GM19467 (cell line): ENCODE measurements at regions not wholly inside any gene's neighbourhood (a gene's known extent, or its start where the extent isn't known, plus 50 kb on each side); places are given as distances from the start of the nearest gene placed in this dataset.

Experiments
- ATAC-seq: cut with Tn5 transposase; IDR thresholded peaks from one replicate; pipeline ENCODE4 v1.9.1; 2021; ENCODE audit warnings: mild to moderate bottlenecking, moderate library complexity; ENCODE audit not compliant: unreplicated experiment

DNA sequence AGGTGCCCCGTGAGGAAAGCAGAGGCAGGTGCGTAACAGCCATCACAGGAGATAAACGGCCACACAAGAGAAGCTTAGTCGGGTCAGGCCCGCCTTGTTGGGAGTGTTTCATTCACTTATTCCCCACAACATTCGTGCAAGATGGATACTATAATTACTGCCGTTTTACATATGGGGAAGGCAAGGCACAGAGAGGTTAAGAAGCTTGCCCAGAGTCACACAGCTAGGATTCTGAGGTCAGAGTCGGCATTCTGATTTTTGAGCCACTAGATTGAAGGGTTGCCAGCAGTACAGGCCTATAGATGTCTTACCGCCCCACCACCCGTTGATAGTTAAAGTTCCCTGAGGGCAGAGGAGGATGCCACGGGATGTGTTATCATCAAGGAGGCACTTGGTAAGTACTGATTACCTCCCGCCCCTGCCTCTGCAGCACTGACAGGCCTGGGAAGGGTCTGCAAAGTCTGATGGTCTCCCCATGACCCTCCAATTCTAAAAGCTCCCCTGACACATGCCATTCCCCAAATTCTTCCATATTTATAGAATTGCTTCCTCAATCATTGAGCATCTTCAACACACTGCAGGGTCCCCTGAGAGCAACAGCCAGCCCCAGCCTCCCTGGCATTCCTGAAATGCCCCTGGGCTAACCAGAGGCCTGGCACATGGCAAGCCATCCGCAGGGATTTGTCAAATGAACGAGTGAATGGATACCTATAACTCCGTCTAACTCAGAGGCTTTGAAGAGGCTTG lies 74.7 kb upstream of the CLDN14 start:
- ATAC-seq, result no peak

DNA sequence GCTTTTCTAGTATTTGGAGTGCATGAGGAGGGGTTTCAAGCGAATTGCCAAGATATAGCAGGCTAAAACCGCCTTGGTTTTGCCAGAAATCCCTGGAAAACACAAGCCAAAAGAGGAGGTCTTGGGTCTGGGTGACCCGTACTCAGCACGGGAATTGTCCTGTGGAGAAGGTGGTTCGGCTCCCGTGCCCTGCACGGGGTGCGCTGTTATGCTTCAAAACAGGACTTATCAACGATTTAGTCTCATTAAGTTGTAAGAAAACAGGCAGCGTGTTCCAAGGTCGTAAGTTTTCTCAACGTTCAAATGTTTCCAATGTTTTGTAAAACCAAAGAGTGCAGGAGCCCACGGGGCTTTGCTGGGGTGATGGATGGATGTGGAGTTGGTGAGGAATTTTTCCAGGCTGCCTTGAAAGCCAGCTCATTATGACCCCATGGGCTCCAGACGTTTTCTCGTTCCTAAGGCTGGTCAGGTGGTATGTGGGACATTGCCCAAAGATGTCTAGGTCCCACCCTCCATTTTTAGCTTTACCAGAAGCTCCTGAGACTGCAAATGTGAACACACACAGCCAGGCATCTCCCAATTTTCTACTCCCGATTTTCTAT lies 75.4 kb upstream of the CLDN14 start:
- ATAC-seq, result no peak

DNA sequence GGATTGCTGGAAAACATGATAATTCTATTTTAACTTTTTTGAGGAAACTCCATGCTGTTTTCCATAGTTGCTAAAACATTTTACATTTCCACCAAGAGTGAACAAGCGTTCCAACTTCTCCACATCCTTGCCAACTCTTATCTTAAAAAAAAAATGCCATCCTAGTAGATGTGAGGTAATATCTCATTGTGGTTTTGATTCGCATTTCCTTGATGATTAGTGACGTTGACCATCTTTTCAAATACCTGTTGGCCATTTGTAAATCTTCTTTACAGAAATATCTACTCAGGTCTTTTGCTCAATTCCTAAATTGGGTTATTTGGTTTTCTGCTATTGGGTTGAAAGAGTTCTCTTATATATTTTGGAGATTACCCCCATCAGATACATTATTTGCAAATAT lies 77.4 kb upstream of the CLDN14 start:
- no peak for ATAC-seq

DNA sequence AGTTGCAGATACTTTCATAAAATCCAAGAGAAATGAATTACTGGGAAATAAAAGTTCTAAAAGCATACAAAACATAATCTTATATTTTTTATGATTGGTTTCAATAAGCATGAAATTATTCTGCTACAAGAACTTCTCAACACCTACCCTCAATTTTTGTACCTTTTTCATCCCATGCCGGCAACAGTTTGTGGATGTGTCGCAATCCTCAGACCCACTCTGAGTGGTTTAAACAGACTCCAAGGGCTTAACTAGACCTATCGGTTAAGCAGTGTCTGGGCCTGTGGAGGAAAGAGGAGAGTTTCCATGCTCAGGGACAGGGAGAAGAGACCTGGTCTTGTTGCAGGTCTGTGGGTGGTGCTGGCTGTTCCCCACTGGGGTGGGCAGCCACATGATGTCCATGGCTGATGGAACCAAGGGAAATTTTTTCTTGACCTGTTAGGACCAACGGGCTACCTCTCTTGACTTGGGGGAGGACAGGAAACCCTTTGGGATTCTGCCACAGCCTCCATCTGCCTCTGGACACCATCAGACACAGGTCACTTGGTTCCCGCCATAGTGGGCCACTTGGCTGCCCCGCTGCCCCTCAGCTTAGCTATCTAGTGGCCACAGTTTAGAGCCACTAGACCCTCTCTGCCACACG lies 81.1 kb upstream of the CLDN14 start:
- no peak for ATAC-seq

DNA sequence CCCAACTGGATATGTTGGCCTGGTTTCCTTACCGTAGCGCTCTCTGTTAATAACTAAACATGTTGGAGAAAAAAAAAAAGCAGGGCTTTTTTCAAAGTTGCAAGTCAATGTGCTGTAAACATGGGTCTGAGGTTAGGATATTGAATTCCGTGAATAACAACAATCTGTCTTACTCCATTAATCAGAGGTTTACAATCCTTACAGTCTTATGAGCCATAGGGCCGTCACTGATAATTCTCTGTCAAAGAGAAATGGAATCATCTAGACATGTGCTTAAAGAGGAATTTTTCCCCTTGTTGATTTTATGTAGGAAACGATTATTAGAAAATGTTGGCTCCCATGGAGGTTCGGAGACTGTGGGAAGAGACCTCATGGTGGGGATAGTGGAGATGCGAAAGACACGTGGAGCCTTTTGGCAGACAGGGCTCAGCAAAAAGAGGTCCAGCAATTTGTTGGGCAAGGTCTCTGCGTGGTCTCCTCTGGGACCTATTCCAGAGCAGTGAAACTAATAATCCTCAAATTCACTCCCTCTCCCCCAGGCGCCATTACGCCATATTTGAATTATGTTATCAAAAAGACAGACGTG lies 83.5 kb upstream of the CLDN14 start:
- no peak for ATAC-seq

DNA sequence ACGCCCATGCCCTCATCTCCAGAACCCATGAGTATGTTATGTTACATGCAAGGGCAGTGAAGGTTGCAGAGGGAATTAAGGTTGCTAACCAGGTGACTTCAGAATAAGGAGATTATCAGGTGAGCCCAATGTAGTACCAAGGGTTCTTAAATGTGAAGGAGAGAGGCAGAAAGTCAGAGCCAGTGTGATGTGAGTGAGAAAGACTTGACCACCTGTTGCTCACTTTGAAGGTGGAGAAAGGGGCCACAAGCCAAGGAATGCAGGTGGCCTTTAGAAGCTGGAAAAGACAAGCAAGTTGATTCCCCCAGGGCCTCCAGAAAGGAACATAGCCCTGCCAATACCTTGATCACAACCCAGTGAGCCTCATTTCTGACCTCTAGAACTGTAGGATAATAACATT lies 84.7 kb upstream of the CLDN14 start:
- ATAC-seq, result no peak

DNA sequence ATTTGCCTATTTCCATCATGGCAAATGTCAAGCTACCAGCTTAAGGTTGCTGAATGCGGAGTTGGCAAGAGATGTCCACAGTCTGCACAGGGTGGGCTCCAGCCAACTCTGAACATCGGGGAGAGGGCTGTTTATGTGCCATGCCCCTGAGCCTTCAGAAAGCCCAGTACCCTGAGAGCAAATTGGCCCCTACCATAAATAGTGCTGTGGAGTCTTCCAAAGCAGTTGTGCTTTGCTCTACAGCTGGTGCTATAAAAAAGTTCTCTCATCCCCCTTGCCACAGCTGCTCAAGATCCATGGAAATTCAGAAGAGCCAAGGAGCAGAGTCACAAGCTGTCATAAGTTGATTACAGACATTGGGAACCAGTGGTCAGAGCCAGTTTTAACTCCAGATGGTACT lies 85.6 kb upstream of the CLDN14 start:
- no peak for ATAC-seq

DNA sequence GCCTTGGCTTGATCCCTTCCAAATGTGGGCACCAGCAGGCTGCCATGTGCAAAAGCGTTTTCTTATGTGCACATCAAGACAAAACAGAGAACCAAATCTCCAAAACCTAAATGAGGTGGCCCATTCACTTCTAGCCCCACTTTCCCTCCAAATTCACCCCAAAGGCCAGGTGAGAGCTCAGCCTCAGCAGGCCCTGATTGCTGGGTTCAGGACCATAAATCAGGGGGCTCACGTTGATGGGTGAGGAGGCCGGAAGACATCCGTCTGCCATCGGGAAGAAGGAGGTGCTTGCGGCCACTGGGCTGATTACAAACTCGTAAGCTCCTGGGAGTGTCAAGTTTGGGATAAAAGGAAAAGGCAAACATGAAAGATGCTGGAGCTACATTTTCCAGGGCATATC lies 86.7 kb upstream of the CLDN14 start:
- no peak for ATAC-seq

DNA sequence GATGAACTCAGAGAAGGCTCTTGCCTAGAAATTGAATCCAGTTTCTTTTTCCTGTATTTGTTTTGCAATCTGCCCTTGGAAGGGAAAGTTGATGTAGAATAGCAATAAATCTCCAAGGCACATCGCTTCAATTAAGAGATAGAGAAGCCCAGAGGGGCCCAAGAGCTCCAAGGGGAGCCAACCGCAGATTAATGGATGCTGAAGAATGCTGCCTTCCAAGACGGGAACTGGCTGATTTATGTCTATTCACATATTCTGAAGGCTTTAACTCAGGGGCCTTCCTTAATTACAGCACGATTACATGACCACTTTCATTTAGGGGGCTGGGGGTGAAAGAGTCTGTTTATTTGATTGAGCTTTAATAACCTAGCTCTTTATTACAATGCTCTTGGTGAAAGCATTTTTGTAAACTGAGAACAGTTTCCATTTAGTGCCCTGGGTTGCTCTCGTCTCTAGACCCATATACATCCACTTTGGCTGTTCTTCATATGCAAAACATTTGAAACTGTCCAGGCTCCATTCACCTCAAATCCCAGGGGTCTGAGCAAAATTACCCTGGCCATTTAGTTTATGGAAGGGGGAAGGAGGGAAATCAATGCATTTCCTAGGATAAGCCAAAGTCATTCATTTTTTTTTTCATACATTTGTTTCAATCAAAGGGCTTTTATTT lies 87.4 kb upstream of the CLDN14 start:
- no peak for ATAC-seq

DNA sequence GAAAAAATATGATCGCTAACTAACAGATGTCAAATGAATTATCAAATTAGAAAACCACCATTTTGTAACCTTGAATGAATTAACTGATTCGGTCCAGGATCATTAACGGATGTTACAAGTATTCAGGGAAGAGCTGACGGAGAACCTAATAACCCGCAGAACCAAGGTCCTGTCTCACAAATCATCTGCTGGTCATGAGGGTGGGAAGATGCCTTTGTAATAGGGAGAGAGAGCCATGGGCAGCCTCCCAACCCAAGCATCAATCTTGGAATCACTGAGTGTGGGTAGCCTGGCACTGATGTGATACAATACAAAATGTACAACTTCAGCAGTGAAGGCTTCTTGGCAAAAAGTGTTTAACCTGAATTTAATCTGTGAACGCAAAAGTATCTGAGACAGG lies 89.6 kb upstream of the CLDN14 start:
- no peak for ATAC-seq

DNA sequence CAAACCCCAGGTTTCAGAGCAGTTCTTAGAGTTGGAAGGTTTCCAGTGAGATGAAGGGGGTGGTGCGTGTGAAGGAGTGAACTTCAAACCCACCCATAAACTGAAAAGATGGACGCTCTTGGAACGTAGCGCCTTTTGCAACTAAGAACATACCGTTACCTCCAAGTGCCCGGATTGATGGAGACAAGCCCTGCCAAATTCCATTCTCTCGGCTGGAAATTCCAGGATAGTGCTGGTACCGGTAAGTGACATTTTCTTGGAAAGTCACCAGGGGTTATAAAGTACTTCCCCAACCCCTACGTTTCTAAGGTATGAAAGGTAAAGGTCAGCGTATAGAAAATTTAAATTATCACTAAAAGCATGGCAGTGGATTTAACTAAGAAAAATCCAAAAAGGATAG lies 91.6 kb upstream of the CLDN14 start:
- ATAC-seq, result no peak

DNA sequence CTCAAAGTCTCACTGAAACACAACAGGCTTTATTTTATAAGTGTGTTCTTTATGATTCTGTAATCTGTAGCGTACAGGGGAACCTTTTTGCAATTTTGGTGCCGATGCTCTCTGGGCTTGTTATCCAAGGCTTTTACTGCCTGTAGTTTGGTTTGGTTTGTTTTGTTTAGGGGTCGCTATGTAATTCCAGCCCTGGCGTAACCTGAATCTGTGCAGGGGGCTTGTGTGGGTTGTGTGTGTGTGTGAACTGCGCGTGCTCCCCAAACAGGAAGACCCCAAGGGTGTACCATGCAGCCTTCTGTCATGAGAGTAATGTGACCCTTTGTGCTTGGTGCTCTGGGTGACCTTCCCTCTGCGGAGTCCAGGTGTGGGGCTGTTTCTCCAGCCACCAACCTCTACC lies 92.1 kb upstream of the CLDN14 start:
- ATAC-seq, result no peak

DNA sequence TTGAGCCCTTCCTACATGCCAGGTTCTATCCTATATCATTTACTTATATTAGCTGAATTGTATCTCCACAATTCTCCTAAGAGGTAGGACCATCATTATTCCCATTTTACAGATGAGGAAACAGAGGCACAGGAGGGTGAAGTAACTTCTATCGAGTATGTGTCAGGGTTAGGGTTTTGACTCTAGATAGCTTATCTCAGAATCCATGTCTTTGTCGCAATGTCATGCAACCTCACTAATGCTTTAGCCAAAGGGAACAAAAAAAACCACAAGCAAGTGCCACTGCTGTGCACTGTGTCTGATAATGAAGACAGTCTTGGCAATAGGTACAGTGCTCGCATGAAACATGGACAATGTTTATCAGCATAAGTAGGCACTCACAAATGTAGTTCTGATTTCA lies 95.4 kb upstream of the CLDN14 start:
- no peak for ATAC-seq

DNA sequence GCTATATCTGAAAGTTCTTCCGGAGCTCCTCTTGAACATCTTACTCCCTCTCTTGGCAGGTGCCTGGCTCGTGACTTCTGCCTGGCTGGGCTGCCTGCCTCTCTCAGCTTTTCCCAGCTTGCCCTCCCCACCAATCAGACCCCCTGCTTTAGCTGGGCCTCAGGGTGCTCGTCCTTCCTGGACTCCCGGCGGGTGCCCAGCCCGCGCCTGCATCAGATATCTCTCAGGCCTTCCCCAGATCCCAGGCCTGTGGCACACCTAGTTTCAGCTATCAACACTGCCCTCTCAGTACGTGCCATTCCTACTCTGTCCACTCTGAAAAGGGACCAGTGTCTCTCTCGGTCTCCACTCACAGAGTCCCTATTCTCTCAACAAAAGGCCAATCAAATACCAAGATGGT lies 96.5 kb upstream of the CLDN14 start:
- ATAC-seq, result no peak

DNA sequence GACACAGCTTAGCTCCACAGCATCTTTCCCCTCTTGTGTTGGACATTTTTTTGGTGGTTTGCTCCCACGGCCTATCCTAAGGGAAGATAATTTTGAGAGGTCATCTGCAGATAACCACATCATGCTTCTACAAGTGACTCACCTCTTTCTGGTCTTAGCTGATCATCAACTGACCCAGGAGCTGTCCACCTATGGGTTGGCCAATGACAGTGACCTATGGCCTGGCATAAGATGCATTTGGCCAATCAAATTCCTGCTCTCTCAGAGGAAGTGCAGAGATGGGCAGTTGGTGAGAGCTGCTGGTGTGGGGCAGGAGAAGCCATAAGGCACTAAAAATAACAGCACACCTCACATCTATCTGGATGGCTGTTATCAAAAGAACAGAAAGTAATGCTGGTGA lies 100.0 kb upstream of the CLDN14 start:
- no peak for ATAC-seq

DNA sequence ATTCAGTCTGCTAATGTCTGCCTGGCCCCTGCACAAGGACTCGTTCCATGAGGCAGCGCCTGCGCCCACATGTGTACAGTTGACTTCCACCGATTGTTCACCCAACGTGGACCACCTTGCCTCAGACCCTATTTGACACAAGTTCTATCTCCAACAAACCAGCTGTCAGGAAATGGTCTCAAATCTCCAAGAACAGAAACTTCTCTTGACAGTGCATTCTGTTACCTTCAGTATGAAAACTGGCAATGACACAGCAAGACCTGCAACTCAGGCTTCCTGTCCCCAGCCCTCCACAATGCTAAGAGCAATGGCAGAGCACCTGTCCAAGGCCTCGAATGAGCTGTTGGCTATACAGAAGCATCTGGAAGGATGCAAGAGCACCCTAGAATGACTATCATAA lies 102.3 kb upstream of the CLDN14 start:
- ATAC-seq, result no peak

DNA sequence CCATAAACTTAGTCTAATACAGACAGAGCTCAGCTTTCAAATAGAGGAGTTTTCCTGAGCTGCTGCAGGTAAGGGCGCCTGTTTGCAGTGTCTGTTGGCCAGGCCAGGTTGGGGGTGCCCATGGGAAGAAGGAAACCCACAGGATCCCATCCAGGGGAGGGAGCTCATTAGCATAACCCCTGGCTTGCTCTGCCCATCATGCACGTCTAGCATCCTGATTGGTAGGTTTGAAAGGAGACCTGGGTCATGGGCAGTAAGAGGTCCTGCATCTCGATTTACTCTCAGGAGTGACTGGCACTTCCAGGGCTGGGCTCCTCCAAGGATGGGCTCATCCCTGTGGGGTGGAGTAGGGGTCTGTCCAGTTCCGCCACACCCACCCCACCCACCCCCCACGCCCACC lies 103.7 kb upstream of the CLDN14 start:
- no peak for ATAC-seq

DNA sequence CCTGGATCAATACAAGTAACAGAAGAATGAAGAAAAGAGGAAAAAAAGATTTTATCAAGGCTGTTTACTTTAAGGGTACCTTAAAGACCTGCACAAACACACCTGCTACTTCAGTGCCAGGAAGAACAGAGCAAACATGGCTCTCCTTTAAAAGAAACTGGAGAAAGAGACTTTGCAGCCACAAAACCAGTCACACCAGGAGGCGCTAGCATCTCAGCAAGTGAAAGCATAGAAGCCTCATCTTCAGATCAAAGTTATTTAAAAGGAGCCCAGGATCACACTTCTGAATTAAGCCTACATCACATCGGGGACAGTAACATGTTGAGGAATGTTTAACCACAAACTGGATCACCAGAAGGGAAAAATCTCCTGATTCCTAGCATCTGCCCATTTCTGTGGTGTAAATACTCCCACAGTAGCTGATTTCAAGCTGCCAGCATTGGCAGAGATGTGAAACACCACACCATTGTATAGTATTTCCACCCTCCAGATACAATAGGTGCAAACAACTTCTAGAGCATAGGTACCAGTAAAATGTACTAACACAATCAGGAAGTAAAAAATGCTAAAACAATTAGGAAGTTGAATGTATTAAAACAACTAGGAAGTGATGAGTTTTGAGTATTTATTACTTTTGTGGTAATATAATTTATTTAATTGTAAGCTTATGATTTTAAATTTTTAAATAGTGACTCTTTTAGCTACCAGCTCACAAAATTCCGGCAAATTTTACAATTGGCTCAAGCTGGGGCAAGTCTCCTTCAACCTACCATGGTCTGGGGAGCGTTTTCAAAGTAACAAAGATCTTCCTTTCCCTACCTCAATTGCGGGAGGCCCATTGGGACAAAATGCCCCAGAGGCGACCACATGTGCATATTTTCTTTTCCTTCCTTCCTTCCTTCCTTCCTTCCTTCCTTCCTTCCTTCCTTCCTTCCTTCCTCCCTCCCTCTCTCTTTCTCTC lies 105.3 kb upstream of the CLDN14 start:
- ATAC-seq, result no peak

DNA sequence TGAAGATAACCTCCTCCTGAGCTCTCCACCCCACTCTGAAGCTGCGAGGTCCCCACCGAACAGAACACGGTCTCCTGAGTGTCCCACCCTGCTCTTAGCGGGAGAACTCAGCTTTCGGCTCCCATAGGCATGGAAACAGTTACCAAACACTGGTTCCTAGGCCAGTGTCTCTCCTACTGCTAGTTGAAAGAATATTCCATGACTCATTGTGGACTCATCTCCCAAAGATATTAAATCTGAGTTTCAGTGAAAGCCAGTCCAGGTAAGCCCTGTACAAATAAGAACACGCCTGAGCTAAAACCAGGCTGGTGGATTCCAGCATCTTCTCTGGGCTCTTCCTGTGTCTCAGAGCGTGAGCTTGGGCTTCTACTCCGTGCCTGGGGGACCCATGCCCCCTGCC lies 107.5 kb upstream of the CLDN14 start:
- no peak for ATAC-seq

DNA sequence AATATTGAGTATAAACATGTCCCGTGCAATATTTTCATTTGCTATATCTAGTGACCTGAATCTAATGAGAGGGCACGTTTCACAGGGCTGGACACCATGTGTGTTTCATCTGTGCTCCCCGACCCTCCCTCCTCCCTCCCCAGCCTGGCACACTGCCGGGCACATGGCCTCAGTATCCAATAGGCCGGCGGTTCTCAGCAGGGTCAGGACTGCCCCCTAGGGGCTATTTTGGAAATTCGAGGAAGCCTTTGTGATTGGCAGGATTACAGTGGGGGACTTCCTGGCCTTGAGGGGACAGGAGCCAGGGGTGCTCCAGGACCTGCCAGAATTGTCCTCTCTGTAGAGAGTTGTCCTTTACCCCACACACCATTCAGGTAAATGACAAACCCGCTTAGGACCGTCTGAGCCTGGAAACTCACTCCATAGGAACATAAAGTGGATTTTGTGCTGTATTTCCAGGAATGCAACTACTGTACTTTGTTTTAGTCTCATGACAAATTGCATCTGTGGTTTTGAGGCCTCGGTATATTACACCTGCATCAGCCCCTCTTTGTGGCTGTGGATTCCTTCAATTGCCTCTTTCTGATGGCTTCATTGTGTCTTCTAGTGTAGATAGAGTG lies 109.5 kb upstream of the SIM2 start:
- ATAC-seq, result no peak
